NAMALWA (cell line): ENCODE measurements at regions not wholly inside any gene's neighbourhood (a gene's known extent, or its start where the extent isn't known, plus 50 kb on each side); places are given as distances from the start of the nearest gene placed in this dataset.
"Not testable (repeated sequence)": the region's sequence is repeated elsewhere in the genome, so short reads cannot be mapped to it uniquely, and the experiment has no call there.

Experiments
- DNase-seq: peaks from one replicate; pipeline ENCODE4 v3.0.0-alpha.2; 2015; ENCODE audit warnings: low spot score

DNA sequence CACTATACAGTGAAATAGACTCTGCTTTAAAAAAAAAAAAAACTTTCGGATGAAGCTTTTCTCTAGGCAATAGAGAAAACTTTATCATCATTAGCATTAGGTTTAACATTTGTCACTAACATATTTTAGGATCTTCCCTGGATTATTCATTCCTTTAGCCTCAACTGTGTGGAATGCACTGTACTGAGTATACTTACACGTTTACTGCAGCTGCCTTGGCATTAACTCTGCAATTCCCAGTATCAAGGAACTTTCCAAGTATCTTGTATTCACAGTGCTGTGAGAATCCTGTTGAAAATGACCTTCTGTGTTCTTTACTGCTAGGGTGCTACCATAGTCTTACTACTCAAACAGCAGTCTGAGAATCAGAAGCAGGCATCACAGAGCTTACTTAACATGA lies 328.2 kb upstream of the COL3A1 start:
- peak; percentile 2 for DNase-seq

DNA sequence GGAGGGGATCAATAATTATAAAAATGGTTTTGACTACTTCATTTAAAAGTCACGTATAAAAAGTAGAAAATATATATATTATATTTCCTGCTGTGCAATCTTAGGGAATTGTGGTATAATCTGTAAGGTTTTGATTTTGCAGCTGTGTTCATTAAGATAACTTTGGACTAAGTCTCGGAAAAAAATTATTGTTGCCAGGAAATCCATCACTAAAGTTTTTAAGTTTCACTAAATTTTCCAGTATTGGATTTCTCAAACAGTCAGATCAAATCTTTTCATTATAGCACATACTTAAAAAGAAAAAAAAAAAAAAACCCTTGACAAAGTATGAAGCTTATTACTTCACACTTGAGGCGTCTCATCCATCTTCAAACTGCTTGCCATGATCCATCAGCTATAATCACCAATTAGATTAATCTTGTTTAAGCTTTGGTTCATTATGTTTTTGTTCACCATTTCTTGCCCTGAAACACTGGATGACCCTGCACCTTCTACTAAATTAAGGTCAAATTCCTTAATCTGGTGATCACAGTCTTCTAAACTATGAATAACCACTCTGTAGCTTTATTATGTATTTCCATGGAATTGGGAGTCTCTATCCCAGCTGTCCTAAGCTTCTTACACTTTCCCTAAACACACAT lies 326.6 kb upstream of the COL3A1 start:
- DNase-seq: no peak

DNA sequence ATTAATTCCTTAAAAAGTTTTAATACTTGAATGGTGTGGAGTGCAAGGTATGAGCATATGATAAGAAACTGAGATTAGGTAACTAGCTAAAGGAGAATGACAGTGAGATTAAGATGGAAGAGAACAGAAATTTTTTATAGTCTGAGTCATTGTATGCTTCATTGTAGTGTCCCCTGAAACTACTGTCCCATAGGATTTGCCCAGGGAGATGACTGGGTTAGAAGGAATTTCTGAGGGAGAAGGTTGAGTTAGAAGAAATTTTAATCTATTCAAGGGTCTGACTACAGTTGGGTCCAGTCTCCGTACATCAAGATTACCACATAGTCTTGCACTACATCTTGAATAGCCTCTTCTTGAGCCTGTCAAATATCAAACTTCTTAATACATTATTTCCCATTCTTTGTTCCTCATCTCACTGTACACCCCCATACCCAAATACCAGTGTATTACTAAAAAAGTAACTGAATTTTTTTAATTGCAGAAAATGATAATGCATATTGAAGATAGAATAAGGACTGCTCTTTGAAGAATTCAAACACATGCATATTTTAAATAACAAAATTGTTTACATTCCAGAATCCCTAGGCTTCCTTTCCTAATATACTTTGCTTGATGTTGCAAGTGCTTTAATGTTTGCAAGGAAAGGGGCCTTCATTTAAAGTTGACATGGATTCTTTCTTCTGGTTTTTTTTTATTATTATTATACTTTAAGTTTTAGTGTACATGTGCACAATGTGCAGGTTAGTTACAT lies 314.3 kb upstream of the COL3A1 start:
- DNase-seq: no peak

DNA sequence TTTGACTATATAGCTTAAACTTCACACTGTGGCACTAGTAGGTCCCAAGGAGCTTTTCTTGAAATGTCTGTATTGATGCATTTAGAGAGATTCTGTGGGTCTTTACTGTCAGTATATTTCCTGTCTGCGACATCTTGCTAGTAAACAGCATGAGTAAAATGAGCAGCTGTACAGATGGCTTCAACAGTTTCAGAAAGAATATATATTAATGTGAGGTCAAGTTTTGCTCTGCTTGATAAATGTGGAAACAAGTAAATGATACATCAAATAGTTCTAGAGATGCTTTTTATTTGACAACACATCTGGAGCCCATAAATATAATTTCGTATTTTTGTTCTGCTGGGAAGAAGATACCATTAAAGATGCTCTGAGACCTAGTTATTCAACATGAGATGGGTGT lies 310.9 kb upstream of the COL3A1 start:
- DNase-seq: no peak

DNA sequence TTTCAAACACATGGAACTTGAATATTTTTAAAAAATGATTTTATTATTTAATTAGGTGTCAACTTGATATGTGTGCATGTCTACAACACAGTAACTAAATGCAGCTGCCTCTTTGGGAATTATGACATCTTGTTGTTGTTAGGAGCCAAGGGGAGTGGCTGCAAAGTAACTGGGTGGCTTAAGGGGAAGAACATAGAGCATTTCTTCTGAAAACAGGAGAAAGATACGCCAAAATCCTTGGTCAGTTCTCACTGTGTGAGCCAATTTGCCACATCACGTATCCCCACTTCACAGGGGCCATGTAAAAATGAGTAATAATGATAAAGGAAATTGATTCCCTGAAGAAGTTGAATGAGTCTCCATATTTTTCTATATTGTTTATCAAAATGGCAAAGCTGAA lies 309.8 kb upstream of the COL3A1 start:
- DNase-seq: no peak

DNA sequence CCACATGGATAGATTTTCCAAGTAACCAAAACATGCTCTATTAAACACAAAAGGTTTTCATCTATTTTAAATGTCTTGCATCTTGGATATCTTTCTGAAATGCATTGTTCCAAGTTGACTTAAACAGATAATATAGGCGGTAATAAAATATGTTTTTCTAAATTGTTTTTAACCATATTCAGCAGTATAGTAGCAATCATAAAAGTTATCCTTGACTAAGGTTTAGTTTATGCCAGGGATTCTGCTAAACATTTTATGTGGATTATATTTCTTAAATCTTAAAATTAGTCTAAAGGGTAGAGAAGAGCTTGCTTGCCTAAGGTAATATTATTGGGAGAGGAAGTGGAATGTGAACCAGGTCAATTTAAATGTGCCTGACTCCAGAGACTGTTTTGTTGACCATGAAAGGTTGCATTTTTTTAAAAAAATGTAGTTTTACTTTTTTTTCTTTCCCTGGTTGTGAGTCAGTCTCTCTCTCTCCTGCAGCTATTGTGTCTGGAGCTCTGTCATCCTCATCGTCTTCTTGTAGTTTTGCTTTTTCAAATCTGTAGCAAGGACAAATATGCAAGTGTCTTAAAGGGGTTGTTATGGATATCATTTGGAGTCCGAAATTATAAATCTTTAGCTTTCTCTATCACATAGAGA lies 309.1 kb upstream of the COL3A1 start:
- no peak for DNase-seq

DNA sequence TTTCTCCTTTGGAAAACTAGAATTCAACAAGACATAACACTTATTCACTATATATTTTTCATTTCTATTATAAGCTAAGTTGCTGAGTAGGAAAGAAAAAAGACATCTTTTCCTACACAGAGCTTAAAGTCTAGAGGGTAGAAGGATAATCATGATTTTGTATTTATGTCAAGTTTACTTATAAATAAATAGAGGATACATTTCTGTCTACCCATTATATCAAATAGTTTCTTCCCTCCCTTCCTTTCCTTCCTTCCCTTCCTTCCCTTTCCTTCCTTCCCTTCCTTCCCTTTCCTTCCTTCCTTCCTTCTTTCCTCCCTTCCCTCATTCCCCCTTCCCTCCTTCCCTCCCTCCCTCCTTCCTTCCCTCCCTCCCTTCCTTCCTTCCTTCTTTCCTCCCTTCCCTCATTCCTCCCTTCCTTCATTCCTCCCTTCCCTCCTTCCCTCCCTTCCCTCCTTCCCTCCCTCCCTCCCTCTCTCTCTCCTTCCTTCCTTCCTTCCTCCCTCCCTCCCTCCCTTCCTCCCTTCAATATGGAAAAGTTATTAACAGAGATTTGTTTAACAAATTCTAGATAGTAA lies 308.4 kb upstream of the COL3A1 start:
- DNase-seq: no peak

DNA sequence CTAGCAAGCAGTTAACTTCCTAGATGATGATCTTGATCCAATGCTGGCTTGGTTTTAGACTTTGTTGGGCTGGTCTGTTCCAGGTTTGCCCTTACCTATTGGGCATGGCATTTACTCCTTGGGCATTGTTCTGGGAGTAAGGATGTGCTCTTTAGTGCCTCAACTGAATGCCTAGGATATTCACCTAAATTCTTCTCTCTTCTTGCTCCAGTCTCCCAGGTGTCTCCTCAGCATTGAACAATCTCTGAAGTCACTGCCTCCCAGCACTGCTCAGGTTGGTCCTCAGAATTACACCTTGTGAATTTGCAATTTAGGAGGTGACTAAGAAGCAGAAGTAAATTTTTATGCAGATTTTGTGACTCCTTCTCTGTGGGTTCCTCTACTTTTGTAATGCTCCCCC lies 307.7 kb upstream of the COL3A1 start:
- no peak for DNase-seq

DNA sequence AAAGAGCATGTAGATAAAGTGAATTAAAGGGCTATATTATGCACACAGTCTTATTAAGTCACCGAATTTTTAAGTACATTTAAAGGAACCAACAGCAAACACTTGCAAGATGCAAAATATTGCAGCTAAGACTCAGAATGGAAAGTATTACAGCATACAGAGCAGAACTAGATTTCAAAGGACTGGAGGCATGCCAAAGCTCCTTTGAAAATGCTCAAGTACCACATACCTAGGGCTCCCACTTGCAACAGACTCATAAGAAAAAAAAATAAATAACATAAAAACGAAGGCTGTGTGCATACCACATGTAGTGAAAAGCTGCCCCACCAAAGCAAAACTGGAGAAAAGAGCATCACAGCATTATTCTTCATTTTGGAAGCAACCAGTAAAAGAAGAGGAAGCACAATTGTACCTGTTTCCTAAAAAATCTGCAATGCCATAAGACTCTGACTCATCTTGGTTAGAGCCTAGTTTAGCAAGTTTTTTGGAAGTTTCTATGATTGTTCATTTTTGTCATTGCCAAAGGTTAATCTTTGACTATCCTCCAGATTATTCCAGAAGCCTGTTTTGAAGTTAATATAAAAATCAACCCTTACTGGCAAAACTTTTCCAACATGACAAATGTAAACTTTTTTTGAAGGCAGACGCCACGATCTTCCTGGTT lies 306.0 kb upstream of the COL3A1 start:
- no peak for DNase-seq

DNA sequence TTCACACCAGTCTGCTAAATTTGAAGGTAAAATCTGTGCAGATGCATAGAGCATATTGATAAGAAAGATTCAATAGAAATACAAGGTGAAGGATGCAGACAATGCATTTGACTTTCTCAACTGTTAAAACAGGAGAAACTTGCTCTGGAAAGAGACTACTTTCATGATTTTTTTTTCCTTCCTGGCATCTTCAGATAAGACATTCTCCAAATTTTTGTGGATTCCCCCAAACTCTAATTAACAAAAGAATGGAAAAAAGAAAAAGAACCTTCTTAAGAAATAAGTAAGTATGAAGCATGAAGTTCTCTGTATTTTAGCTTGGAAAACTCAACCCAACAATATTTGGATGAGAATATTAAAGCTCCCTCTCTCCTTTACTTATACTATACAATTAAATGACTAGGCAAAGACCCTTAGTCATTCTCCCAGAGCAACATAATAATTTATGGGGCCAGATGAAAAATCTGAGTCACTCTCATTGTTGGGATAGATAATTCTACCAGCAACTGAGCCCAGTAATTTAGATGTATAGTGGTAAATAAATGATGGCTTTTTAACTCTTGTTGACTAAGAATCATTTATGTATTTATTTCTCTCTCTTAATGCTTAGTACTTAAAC lies 298.7 kb upstream of the COL3A1 start:
- DNase-seq: no peak

DNA sequence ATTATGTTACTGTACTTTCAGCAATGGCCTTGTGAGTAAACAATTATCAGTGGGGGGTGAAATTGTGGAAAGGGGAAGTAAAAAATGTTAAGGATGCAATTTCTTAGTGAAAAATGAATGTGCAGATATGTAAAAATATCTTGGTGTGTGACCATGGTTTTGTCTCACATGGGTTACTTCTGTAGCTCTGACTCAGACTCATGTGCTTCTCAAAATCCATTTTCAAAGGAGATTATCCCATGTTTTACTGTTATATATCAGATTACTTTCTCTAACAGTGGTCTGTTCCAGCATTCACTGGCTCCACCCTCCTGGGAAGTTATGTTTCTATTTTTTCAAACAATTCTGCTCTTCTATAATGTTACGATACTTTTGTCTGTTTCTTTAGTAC lies 298.2 kb upstream of the COL3A1 start:
- DNase-seq: no peak

DNA sequence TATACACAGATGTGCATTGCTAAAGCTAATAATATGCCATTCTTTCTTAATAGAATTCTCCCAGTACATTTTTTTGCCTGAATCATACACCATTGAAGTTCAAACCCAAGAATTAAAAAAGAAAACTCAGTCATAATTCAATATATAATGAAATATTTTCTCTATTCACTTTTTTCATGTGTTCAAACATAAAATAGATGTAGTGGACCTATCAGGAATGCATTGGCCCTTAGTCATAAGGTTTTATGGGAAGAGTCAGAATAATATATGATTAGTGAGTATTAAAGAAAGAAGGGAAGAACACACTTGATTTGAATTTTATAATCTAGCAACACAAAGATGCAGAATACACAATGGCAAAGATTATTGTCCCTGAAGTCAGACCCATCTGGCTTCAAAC lies 297.0 kb upstream of the COL3A1 start:
- DNase-seq: no peak

DNA sequence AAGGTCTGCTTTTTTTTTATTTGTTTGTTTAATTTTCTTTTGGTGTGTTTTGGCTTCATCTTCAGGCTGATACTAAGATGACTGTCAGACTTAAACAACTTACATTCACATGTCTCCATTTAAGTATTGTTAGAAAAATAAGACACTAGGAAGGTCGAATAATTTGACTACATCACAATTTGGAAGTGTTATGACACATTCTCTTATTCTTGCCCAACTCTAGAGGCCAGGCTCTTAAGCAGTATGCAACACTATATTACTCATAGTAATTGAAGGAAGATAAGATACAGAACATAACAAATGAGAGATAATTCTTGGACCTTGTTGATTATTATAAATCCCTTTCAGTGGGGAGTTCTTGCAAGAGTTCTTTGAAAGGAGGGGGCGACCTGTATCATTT lies 295.3 kb upstream of the COL3A1 start:
- DNase-seq: no peak

DNA sequence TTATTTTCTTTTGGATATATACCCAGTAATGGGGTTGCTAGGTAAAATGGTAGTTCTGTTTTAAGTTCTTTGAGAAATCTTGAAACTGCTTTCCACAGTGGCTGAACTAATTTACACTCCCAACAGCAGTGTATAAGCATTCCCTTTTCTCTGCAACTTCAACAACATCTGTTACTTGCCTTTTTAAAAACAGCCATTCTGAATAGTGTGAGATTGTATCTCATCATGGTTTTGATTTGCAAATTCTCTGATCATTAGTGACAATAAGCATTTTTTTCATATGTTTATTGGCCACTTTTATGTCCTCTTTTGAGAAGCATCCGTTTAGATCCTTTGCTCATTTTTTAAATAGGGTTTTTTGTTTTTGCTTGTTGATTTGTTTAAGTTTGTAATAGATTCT lies 291.3 kb upstream of the COL3A1 start:
- DNase-seq: no peak

DNA sequence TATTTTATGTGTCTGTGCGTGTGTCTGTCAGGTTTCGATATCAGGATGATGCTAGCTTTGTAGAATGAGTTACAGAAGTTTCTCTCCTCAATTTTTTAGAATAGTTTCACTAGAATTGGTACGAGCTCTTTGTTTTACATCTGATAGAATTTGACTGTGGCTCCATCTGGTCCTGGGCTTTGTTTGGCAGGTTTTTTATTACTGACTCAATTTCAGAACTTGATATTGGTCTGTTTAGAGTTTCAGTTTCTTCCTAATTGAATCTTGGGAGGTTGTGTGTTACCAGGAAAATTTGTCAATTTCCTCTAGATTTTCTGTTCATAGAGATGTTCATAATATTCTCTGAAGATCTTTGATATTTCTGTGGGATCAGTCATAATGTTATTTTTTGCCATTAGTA lies 289.4 kb upstream of the COL3A1 start:
- DNase-seq: no peak

DNA sequence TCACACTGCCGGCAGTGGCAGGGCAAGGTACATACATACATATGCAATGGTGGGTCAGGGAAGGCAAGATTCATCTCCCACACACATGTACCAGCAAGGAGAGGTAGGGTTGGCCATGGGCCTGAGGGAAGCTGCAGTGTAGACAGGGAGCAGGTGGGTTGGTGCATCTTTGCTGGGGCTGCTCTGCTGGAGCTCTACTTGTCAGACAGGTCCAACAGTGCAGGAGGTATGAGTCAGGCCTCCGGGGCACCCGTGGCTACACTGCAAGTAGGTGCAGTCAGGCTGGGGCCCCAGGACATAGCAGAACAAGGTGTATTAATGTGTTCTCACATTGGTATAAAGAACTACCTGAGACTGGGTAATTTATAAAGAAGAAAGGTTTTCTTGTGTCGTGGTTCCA lies 281.1 kb upstream of the COL3A1 start:
- no peak for DNase-seq

DNA sequence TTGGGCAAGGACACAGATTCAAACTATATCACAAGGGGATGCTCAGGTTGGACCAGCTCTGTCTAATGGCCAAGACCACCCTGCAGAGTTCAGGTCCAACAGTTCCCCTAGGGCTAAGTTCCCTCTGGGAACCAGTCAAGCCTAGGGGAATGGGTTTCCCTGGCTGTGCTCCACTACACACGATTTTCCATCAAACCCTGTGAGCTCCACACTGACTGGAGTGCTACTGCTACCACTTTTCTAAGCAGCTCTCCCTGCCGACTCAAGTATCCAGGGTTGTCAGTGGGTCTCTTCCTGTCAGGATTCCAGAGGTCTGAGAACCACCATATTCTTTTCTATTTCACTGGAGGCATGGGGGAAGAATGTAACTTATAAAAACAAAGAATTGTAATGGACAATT lies 280.4 kb upstream of the COL3A1 start:
- no peak for DNase-seq

DNA sequence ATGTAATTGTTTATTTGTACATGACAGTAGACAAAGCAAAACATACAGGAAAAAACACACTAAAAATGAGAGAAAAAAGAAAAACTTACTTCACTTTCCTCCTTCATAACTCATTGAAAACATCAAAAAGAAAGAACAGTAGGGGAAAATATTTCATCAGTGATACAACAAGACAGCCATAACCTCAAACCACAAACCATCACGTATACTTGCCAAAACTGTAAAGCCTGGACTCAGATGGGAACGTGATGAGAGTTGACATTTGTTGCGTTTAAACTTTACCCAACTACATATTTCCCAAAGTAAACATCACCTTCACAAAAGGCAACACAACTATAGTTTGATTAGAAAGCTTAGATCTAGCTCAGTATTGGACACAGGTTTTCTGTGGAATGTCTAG lies 278.2 kb upstream of the COL3A1 start:
- no peak for DNase-seq

DNA sequence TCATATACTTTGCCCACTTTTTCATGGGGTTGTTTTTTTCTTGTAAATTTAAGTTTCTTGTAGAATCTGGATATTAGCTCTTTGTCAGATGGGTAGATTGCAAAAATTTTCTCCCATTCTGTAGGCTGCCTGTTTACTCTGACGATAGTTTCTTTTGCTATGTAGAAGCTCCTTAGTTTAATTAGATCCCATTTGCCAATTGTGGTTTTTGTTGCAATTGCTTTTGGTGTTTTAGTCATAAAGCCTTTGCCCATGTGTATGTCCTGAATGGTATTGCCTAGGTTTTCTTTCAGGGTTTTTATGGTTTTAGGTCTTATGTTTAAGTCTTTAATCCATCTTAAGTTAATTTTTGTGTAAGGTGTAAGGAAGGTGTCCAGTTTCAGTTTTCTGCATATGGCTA lies 276.0 kb upstream of the COL3A1 start:
- DNase-seq: not testable (repeated sequence)

DNA sequence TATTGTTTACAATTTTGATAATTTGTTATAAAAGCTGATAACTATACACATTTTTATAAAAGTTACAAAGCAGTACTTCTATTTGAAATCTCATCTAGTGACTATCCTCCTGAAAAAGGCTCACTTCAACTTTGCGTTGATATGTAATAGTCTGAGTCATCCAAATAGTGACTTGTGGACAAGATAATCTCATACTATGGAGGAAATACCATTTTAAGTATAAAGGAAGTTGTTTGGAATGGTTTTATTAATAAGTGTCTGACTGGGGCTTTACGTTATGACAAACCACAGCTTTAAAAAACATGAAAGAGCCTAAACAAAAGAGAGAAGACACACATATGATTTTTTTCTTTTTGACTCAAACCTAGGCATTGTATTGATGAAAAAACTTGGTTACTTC lies 272.3 kb upstream of the COL3A1 start:
- no peak for DNase-seq

DNA sequence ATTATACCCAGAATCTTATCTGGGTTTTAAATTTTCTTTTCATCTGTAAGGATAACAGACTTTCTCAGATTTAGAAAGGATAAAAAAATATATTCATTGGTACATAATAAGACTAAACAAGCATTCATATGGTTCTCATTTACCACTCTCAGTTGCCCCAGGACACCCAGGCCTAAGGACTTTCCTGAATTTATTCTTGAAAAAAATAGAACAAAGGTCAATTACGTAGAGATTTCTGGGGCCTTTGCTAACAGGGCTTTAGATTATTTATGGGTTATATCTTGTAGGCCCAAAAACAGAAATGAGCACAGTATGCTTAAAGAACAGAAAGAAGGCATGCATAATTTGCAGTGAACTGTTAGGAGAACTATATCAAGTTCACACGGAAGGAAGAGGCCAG lies 269.0 kb upstream of the COL3A1 start:
- DNase-seq: no peak

DNA sequence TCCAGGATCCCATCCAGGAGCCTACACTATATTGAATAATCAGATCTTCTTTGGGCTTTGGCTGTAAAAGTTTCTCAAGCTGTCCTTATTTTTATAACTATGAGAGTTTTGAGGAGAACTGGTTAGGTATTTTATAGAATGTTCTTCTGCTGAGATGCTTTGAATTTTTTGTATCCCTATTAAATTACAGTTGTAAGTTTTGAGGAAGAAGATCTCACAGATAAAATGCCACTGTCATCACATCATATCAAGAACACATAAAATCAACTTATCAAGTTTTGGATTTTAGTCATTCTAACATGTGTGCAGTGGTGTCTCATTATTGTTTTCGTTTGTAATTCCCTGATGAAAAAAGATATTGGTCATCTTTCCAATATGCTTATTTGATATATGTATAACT lies 260.2 kb upstream of the COL3A1 start:
- DNase-seq: no peak
